GM13977 (cell line): ENCODE measurements at regions not wholly inside any gene's neighbourhood (a gene's known extent, or its start where the extent isn't known, plus 50 kb on each side); places are given as distances from the start of the nearest gene placed in this dataset.

Source experiments
- DNase-seq: peaks from one replicate; pipeline ENCODE4 v3.0.0; 2012; ENCODE audit warnings: low spot score
- CTCF ChIP-seq: IDR thresholded peaks from 2 replicates; pipeline ENCODE4 v1.5.1; 2012; ENCODE audit warnings: mild to moderate bottlenecking, control low read depth; ENCODE audit not compliant: insufficient read depth; ENCODE audit errors: extremely low read depth, missing control alignments
- in situ Hi-C: fragments of 300-500 bp; cut with MboI; formaldehyde crosslinking; loops from one replicate; pipeline ENCODE4 v1.12.0; 2022; ENCODE audit warnings: low sequenced_read_pairs, low pct_unique_long_range_greater_than_20kb, mixed read lengths, inconsistent platforms; ENCODE audit not compliant: unreplicated experiment

- no peak for TF ChIP-seq CTCF
- DNase-seq: no peak
- in situ Hi-C loops: no loop called here
Observed at GRCh38 chr1:58076258-58076657, 470.3 kb downstream of the OMA1 start.

DNA sequence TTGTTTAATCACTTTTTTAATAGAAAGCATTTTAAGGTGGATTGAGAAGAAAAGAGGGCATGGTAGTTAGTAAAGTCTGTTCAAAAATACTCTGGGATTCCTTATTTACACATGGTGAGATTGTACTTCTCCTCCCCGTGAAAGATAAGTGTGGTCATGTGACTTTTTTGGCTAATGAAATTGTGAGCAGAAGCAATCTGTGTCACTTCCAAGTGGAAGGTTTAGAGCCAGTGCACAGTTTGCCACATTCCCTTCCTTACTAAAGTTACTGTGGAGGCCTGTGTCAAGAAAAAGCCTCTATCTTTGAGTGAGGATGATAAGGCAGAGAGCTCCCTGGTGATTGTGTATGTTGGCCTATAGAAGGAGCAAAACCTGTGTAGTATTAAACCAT is 471.3 kb downstream of the OMA1 start:
- no peak for TF ChIP-seq CTCF
- in situ Hi-C loops: no loop called here
- DNase-seq: no peak

GRCh38 chr1:58072450-58072849 is 474.1 kb downstream of the OMA1 start:
- in situ Hi-C loops: no loop called here
- TF ChIP-seq CTCF: no peak
- DNase-seq: no peak

DNA sequence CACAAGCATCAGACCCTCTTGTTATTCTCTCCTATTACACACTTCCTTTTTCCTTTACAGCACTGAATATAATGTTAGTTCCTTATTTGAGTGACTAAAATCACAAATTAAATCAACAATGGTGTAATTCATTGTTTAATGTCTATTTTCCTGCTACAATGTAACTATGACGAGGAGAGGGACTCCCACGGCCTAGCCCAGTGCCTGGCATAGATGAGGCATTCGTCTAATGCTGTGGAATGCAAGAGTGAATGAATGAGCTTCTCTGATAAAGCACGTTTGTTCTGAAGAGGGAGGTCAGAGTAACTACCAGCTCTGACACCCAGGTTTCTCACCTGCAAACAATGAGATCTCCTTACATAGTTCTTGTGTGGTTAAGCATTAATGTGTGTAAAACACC is 479.4 kb downstream of the OMA1 start:
- in situ Hi-C loops: no loop called here
- DNase-seq: no peak
- TF ChIP-seq CTCF: no peak

DNA sequence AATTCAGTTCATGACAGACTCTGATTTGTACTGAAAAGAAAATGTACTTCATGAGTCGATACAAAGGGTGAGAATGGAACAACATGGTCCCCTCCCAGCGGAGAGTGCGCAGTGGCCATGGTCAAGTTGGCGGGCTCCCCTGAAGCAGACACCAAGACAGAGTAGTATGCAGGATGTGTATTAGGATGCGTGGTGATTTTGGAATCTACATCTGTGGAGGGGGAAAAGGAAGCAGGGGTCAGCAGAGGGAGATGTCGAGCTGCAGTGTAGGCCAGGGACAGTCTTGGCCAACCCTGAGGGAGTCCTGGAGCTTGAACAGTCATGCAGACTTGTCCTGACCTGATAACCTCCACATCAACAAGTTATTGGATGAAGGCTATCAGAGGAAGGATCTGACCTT is 481.0 kb downstream of the OMA1 start:
- peak; percentile 30 for TF ChIP-seq CTCF
- no peak for DNase-seq
- in situ Hi-C loops: no loop called here

DNA sequence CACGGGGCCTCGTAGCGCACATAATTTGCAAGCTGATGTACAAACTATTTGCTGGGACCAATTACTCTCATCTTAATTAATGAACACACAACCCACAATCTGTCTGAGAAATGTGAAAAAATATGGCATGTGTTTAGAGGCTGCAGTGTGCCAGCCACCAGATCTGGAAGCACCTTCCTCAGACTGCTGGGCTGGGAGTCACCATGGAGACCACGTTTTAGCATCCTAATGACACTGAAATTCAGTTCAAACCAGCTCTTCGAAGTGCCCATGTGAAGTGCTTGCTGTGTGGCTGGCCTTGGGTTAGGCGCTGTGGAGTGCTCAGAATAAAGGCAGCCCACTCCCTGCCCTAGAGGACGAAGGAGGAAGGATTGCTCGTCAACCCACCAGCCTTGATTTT is 482.4 kb downstream of the OMA1 start:
- in situ Hi-C loops: no loop called here
- no peak for TF ChIP-seq CTCF
- DNase-seq: no peak

DNA sequence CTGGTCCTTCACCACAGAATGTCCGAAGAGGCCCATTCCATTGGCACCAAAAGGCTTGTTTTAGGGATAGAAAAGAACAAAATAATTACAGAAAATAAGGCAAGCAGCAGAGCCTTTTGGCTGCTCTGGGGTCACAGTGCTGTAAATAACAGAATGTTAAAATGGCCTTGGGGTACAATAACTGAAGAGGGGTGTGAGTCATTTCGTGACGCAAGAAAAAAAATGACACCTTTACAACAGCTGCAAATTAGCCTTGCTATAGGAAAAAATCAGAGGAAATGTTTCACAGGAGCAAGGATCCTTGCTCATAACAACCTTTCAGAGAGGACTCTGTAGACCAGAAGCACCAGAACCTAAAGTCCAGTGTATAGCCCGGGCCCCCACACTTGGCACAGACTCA is 483.4 kb downstream of the OMA1 start:
- DNase-seq: no peak
- in situ Hi-C loops: no loop called here
- TF ChIP-seq CTCF: no peak
